ENCODE measurements at regions not wholly inside any gene's neighbourhood (a gene's known extent, or its start where the extent isn't known, plus 50 kb on each side); places are given as distances from the start of the nearest gene placed in this dataset.
"Not testable (repeated sequence)": the region's sequence is repeated elsewhere in the genome, so short reads cannot be mapped to it uniquely, and the experiment has no call there.

DNA sequence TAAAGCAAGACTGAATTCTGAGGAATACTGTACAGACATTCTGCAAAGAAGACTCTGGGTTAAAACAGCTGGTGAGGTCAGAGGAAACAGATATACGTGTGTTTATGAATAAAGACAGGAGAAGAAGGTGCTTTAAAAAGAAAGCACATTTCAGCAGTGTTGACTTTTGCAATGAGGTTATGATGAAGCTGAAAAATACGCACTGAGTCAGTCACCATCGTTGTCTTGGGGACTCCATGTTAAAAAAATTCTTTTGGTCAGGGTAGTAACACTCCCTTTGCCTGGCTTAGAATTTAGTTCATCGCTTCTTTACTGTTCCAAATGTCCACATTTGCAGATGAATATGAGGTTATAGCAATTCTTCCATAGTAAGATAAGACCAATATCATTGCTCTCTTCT is 1049.0 kb downstream of the TSN start:
- TF ChIP-seq, protein P1, sequence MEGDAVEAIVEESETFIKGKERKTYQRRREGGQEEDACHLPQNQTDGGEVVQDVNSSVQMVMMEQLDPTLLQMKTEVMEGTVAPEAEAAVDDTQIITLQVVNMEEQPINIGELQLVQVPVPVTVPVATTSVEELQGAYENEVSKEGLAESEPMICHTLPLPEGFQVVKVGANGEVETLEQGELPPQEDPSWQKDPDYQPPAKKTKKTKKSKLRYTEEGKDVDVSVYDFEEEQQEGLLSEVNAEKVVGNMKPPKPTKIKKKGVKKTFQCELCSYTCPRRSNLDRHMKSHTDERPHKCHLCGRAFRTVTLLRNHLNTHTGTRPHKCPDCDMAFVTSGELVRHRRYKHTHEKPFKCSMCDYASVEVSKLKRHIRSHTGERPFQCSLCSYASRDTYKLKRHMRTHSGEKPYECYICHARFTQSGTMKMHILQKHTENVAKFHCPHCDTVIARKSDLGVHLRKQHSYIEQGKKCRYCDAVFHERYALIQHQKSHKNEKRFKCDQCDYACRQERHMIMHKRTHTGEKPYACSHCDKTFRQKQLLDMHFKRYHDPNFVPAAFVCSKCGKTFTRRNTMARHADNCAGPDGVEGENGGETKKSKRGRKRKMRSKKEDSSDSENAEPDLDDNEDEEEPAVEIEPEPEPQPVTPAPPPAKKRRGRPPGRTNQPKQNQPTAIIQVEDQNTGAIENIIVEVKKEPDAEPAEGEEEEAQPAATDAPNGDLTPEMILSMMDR (IDR thresholded peaks at IDR 0.05; ENCODE audit: insufficient read depth, low read length), result no peak
- no peak for TF ChIP-seq GABPA (IDR thresholded peaks at IDR 0.05; ENCODE audit: low read depth)
- TF ChIP-seq POLR2AphosphoS5 (IDR thresholded peaks at IDR 0.05; ENCODE audit: low read depth), result no peak
- DNase-seq (ENCODE audit: low read depth in 1 of 2, low spot score in 1 of 2), result no peak
- Histone ChIP-seq H3K27ac (replicated peaks) (no peak overlapping the region), H3K4me3 (replicated peaks; ENCODE audit: insufficient read depth, low read length) (no peak overlapping the region), H3K27me3 (ENCODE audit: insufficient read depth, poor library complexity, severe bottlenecking) (no peaks in the 10 kb centered on the region)

DNA sequence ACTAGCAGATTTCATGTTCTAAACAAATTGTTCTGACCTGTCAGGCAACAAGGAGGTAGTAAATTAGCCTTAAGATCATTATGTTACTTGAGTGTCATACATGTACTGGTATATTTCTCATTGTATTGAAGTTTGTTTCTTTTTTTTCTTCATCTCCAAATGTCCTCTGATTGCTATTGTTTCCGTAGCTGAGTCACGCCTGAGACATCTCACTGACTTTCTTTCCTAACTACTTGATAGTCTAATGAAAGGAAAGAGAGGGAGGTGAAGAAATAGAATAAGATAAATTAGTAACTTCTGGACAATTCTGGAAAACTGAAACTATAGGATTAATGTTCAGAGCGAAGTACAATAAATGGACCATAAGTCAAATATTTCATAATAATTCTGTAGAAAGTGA is 1049.9 kb downstream of the TSN start:
- TF ChIP-seq, protein P2, sequence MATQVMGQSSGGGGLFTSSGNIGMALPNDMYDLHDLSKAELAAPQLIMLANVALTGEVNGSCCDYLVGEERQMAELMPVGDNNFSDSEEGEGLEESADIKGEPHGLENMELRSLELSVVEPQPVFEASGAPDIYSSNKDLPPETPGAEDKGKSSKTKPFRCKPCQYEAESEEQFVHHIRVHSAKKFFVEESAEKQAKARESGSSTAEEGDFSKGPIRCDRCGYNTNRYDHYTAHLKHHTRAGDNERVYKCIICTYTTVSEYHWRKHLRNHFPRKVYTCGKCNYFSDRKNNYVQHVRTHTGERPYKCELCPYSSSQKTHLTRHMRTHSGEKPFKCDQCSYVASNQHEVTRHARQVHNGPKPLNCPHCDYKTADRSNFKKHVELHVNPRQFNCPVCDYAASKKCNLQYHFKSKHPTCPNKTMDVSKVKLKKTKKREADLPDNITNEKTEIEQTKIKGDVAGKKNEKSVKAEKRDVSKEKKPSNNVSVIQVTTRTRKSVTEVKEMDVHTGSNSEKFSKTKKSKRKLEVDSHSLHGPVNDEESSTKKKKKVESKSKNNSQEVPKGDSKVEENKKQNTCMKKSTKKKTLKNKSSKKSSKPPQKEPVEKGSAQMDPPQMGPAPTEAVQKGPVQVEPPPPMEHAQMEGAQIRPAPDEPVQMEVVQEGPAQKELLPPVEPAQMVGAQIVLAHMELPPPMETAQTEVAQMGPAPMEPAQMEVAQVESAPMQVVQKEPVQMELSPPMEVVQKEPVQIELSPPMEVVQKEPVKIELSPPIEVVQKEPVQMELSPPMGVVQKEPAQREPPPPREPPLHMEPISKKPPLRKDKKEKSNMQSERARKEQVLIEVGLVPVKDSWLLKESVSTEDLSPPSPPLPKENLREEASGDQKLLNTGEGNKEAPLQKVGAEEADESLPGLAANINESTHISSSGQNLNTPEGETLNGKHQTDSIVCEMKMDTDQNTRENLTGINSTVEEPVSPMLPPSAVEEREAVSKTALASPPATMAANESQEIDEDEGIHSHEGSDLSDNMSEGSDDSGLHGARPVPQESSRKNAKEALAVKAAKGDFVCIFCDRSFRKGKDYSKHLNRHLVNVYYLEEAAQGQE (IDR thresholded peaks at IDR 0.05; ENCODE audit: insufficient replicate concordance, low read depth), result no peak
- TF ChIP-seq POLR2AphosphoS5 (IDR thresholded peaks at IDR 0.05; ENCODE audit: low read depth) (no peak), GABPA (IDR thresholded peaks at IDR 0.05; ENCODE audit: low read depth) (no peak), SPI1 (IDR thresholded peaks at IDR 0.05; ENCODE audit: borderline replicate concordance, low read depth) (no peak)
- TF ChIP-seq, protein P1 (IDR thresholded peaks at IDR 0.05; ENCODE audit: insufficient read depth, low read length), result no peak
- Histone ChIP-seq H3K27me3 (ENCODE audit: insufficient read depth, poor library complexity, severe bottlenecking) (no peaks in the 10 kb centered on the region), H3K27ac (replicated peaks) (no peak overlapping the region), H3K4me3 (replicated peaks; ENCODE audit: insufficient read depth, low read length) (no peak overlapping the region)
- DNase-seq (ENCODE audit: low read depth in 1 of 2, low spot score in 1 of 2), result no peak

DNA sequence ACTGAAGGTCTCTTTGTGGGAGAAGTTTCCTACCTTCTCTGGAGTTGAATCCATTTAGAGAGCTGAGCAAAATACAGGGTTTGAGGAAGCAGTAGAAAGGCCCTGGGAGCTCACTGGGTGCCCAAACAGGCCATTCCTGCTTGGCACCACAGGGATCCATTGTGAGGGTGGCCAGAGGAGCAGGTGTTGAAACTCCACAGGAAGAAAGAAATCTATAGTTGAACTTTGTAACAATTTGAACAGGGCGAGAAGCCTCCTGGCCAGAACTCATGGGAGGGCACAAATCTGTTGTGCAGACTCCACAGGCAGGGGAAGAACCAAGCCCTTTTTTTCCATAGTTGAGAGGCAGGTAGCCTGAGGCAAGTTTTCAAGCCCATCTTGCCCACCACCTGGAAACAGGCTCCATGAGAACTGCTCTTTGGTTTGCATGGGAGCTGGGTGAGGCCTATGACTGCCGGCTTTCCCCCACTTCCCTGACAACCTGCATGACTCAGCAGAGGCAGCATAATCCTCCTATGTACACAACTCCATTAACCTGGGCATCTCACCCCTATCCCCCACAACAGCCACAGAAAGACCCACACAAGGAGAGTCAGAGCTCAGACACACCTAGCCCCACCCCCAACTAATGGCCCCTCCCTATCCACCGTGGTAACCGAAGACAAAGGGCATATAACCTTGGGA is 1053.0 kb downstream of the TSN start:
- no peak overlapping the region for H3K4me3 ChIP-seq (replicated peaks; ENCODE audit: insufficient read depth, low read length)
- no peak overlapping the region for H3K27ac ChIP-seq (replicated peaks)
- no peak for DNase-seq (ENCODE audit: low read depth in 1 of 2, low spot score in 1 of 2)
- no peak for TF ChIP-seq SPI1 (IDR thresholded peaks at IDR 0.05; ENCODE audit: borderline replicate concordance, low read depth)
- no peaks in the 10 kb centered on the region for H3K27me3 ChIP-seq (ENCODE audit: insufficient read depth, poor library complexity, severe bottlenecking)

DNA sequence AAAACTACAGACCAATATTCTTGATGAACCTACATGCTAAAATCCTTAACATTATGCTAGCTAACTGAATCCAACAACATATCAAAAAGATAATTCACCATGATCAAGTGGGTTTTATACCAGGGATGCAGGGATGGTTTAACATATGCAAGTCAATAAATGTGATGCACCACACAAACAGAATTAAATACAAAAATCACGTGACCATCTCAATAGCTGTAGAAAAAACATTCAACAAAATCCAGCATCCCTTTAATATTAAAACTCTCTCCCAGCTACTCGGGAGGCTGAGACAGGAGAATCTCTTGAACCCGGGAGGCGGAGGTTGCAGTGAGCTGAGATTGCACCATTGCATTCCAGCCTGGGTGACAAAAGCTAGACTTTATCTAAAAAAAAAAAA is 1056.8 kb downstream of the TSN start:
- H3K27ac ChIP-seq (replicated peaks); H3K4me3 ChIP-seq (replicated peaks; ENCODE audit: insufficient read depth, low read length); H3K27me3 ChIP-seq (ENCODE audit: insufficient read depth, poor library complexity, severe bottlenecking); DNase-seq (ENCODE audit: low read depth in 1 of 2, low spot score in 1 of 2): not testable (repeated sequence)

DNA sequence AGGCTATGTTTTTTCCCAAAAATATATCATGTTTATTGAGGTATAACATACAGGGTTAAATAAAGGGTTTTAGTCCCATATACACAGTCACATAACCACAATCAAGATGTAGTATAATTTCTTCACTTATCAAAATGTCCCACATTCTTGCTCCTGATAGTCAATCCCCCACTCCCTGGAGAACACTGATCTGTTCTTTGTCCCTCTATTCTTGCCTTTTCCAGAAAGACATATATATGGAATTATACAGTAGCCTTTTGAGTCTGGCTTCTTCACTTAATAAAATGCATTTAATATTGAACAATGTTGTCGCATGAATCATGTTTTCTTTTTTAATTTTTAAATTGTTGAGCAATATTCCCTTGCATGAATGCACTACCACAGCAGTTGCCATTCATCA is 1059.7 kb downstream of the TSN start:
- no peaks in the 10 kb centered on the region for H3K27me3 ChIP-seq (ENCODE audit: insufficient read depth, poor library complexity, severe bottlenecking)
- no peak overlapping the region for H3K4me3 ChIP-seq (replicated peaks; ENCODE audit: insufficient read depth, low read length)
- no peak for DNase-seq (ENCODE audit: low read depth in 1 of 2, low spot score in 1 of 2)
- no peak for TF ChIP-seq POLR2AphosphoS5 (IDR thresholded peaks at IDR 0.05; ENCODE audit: low read depth)
- TF ChIP-seq, protein P1 (IDR thresholded peaks at IDR 0.05; ENCODE audit: insufficient read depth, low read length), result no peak
- no peak for TF ChIP-seq SPI1 (IDR thresholded peaks at IDR 0.05; ENCODE audit: borderline replicate concordance, low read depth)
- TF ChIP-seq GABPA (IDR thresholded peaks at IDR 0.05; ENCODE audit: low read depth), result no peak
- TF ChIP-seq, protein P2 (IDR thresholded peaks at IDR 0.05; ENCODE audit: insufficient replicate concordance, low read depth), result no peak
- no peak overlapping the region for H3K27ac ChIP-seq (replicated peaks)

Measured in HL-60 (cell line).